ENCODE measurements at regions not wholly inside any gene's neighbourhood (a gene's known extent, or its start where the extent isn't known, plus 50 kb on each side); places are given as distances from the start of the nearest gene placed in this dataset.
A peak's percentile ranks its signal among the peaks of the same experiment; 100 is the strongest.

- Histone ChIP-seq H3K9me3 (replicated peaks in 1 of 11) (no peaks in the 10 kb centered on the region), H3K4me3 (no peak overlapping the region), H3K27ac (no peak overlapping the region; a peak in 1 of 22 replicates), H3K36me3 (no peaks in the 10 kb centered on the region; a peak in 2 of 22 replicates), H3K4me1 (peaks cover 69 to 100% (median 98%) of the 10 kb centered on the region in 10 experiments), H3K27me3 (peaks cover 0 to 60% (median 0%) of the 10 kb centered on the region in 11 experiments; a peak in 7 of 22 replicates), H4K20me1 (peaks cover 0 to 51% (median 0%) of the 10 kb centered on the region in 11 experiments; a peak in 4 of 22 replicates), H3K9ac (no peak overlapping the region), H3K4me2 (peak overlapping the region in 8 of 11 experiments; percentile 73 to 98 (median 82); a peak in 14 of 22 replicates)
- TF ChIP-seq Cebpa-rat (IDR thresholded peaks at IDR 0.05): no peak
Measured at GRCh38 chr12:4822572-4822971, 87.1 kb upstream of the KCNA1 start.

- Histone ChIP-seq H3K27me3 (peaks cover 0 to 67% (median 0%) of the 10 kb centered on the region in 11 experiments; a peak in 7 of 22 replicates), H3K4me3 (no peak overlapping the region), H3K4me1 (peaks cover 67 to 100% (median 98%) of the 10 kb centered on the region in 10 experiments), H3K4me2 (peak overlapping the region; percentile 55 to 98 (median 76)), H3K27ac (peak overlapping the region in 1 of 11 experiments; percentile 35; a peak in 1 of 22 replicates), H3K9me3 (replicated peaks in 1 of 11) (no peaks in the 10 kb centered on the region), H3K36me3 (no peaks in the 10 kb centered on the region; a peak in 2 of 22 replicates), H4K20me1 (peaks cover 0 to 46% (median 0%) of the 10 kb centered on the region in 11 experiments; a peak in 4 of 22 replicates), H3K9ac (no peak overlapping the region)
- TF ChIP-seq Cebpa-rat (IDR thresholded peaks at IDR 0.05): no peak
Measured at GRCh38 chr12:4824380-4824779, 85.3 kb upstream of the KCNA1 start.

GRCh38 chr12:4825011-4825858 is 84.5 kb upstream of the KCNA1 start:
- H3K4me3 ChIP-seq: no peak overlapping the region
- H3K9ac ChIP-seq: 0 out of 22 replicates have a peak overlapping the region, but pooled peaks of 1 of the 11 experiments have one; percentile 19
- H3K36me3 ChIP-seq: no peaks in the 10 kb centered on the region; a peak in 2 of 22 replicates
- peaks cover 0 to 76% (median 0%) of the 10 kb centered on the region in 11 experiments; a peak in 7 of 22 replicates for H3K27me3 ChIP-seq
- peak overlapping the region; percentile 55 to 98 (median 76) for H3K4me2 ChIP-seq
- peaks cover 67 to 100% (median 98%) of the 10 kb centered on the region in 10 experiments for H3K4me1 ChIP-seq
- peaks cover 0 to 50% (median 0%) of the 10 kb centered on the region in 11 experiments; a peak in 5 of 22 replicates for H4K20me1 ChIP-seq
- H3K27ac ChIP-seq: peak overlapping the region in 2 of 11 experiments; percentile 5 to 15; a peak in 4 of 22 replicates
- no peak for TF ChIP-seq Cebpa-rat (IDR thresholded peaks at IDR 0.05)
- no peaks in the 10 kb centered on the region for H3K9me3 ChIP-seq (replicated peaks in 1 of 11)

- H3K9me3 ChIP-seq (replicated peaks in 1 of 11): 0 out of 22 replicates have a peak, but pooled peaks cover 0 to under 1% (median 0%) of the 10 kb centered on the region in 11 experiments
- peaks cover 0 to 78% (median 0%) of the 10 kb centered on the region in 11 experiments; a peak in 7 of 22 replicates for H3K27me3 ChIP-seq
- TF ChIP-seq Cebpa-rat (IDR thresholded peaks at IDR 0.05): no peak
- H3K36me3 ChIP-seq: no peaks in the 10 kb centered on the region; a peak in 2 of 22 replicates
- H4K20me1 ChIP-seq: peaks cover 0 to 53% (median 0%) of the 10 kb centered on the region in 11 experiments; a peak in 5 of 22 replicates
- peak overlapping the region in 2 of 11 experiments; percentile 34 to 55; a peak in 3 of 22 replicates for H3K27ac ChIP-seq
- peaks cover 57 to 100% (median 98%) of the 10 kb centered on the region in 10 experiments for H3K4me1 ChIP-seq
- no peak overlapping the region for H3K9ac ChIP-seq
- H3K4me2 ChIP-seq: peak overlapping the region in 9 of 11 experiments; percentile 70 to 98 (median 93); a peak in 17 of 22 replicates
- H3K4me3 ChIP-seq: no peak overlapping the region
Measured at GRCh38 chr12:4826909-4827308, 82.8 kb upstream of the KCNA1 start.

GRCh38 chr12:4828176-4828575 is 81.5 kb upstream of the KCNA1 start:
- peaks cover 0 to 7% (median 0%) of the 10 kb centered on the region in 11 experiments; a peak in 5 of 22 replicates for H3K36me3 ChIP-seq
- peaks cover 0 to 74% (median 0%) of the 10 kb centered on the region in 11 experiments; a peak in 7 of 22 replicates for H3K27me3 ChIP-seq
- H3K4me2 ChIP-seq: peak overlapping the region in 10 of 11 experiments; percentile 50 to 98 (median 88); a peak in 20 of 22 replicates
- no peak for TF ChIP-seq Cebpa-rat (IDR thresholded peaks at IDR 0.05)
- peak overlapping the region in 5 of 11 experiments; percentile 12 to 77 (median 65); a peak in 7 of 22 replicates for H3K9ac ChIP-seq
- H3K4me3 ChIP-seq: peak overlapping the region in 4 of 10 experiments; percentile 21 to 61 (median 46); a peak in 7 of 20 replicates
- peaks cover 3 to 14% (median 7%) of the 10 kb centered on the region in 11 experiments; a peak in 18 of 22 replicates for H3K9me3 ChIP-seq (replicated peaks in 1 of 11)
- H3K4me1 ChIP-seq: peaks cover 57 to 98% (median 89%) of the 10 kb centered on the region in 10 experiments
- H3K27ac ChIP-seq: peak overlapping the region in 6 of 11 experiments; percentile 52 to 74 (median 62); a peak in 10 of 22 replicates
- peaks cover 0 to 53% (median 0%) of the 10 kb centered on the region in 11 experiments; a peak in 5 of 22 replicates for H4K20me1 ChIP-seq

- H3K36me3 ChIP-seq: peaks cover 0 to 14% (median 0%) of the 10 kb centered on the region in 11 experiments; a peak in 7 of 22 replicates
- peak overlapping the region in 7 of 11 experiments; percentile 15 to 74 (median 54); a peak in 12 of 22 replicates for H3K27ac ChIP-seq
- H3K4me2 ChIP-seq: peak overlapping the region; percentile 50 to 98 (median 82)
- H4K20me1 ChIP-seq: peaks cover 0 to 52% (median 0%) of the 10 kb centered on the region in 11 experiments; a peak in 5 of 22 replicates
- H3K9ac ChIP-seq: peak overlapping the region in 6 of 11 experiments; percentile 22 to 77 (median 58); a peak in 10 of 22 replicates
- peaks cover 0 to 69% (median 0%) of the 10 kb centered on the region in 11 experiments; a peak in 7 of 22 replicates for H3K27me3 ChIP-seq
- H3K4me3 ChIP-seq: peak overlapping the region in 5 of 10 experiments; percentile 21 to 61 (median 38); a peak in 9 of 20 replicates
- TF ChIP-seq Cebpa-rat (IDR thresholded peaks at IDR 0.05): no peak
- peaks cover 7 to 22% (median 13%) of the 10 kb centered on the region in 11 experiments; a peak in 19 of 22 replicates for H3K9me3 ChIP-seq (replicated peaks in 1 of 11)
- peaks cover 50 to 87% (median 81%) of the 10 kb centered on the region in 10 experiments for H3K4me1 ChIP-seq
Measured at GRCh38 chr12:4829161-4829792, 80.4 kb upstream of the KCNA1 start.

GRCh38 chr12:4829793-4830162 is 79.9 kb upstream of the KCNA1 start:
- peaks cover 0 to 69% (median 0%) of the 10 kb centered on the region in 11 experiments; a peak in 7 of 22 replicates for H3K27me3 ChIP-seq
- TF ChIP-seq Cebpa-rat (IDR thresholded peaks at IDR 0.05): no peak
- H3K27ac ChIP-seq: peak overlapping the region in 7 of 11 experiments; percentile 11 to 74 (median 54); a peak in 13 of 22 replicates
- peak overlapping the region in 7 of 11 experiments; percentile 6 to 77 (median 50); a peak in 11 of 22 replicates for H3K9ac ChIP-seq
- H3K4me3 ChIP-seq: peak overlapping the region in 6 of 10 experiments; percentile 2 to 61 (median 36); a peak in 10 of 20 replicates
- H4K20me1 ChIP-seq: peaks cover 0 to 47% (median 0%) of the 10 kb centered on the region in 11 experiments; a peak in 5 of 22 replicates
- H3K4me2 ChIP-seq: peak overlapping the region; percentile 50 to 98 (median 82)
- H3K9me3 ChIP-seq (replicated peaks in 1 of 11): peaks cover 7 to 27% (median 14%) of the 10 kb centered on the region in 11 experiments; a peak in 19 of 22 replicates
- H3K4me1 ChIP-seq: peaks cover 45 to 82% (median 76%) of the 10 kb centered on the region in 10 experiments
- peaks cover 0 to 17% (median 0%) of the 10 kb centered on the region in 11 experiments; a peak in 7 of 22 replicates for H3K36me3 ChIP-seq
